AG04449 (cell line): ENCODE measurements at regions not wholly inside any gene's neighbourhood (a gene's known extent, or its start where the extent isn't known, plus 50 kb on each side); places are given as distances from the start of the nearest gene placed in this dataset.

Experiments
- CTCF ChIA-PET: fragments of 350-600 bp; formaldehyde crosslinking; extraction: SDS; loops from one replicate; lab custom pipeline; 2021; ENCODE audit warnings: antibody characterized with exemption; lab: Yijun Ruan, JAX
- POLR2A ChIA-PET: fragments of 400-600, 350-600 bp; formaldehyde crosslinking; extraction: SDS; loops from one replicate; lab custom pipeline; 2020; ENCODE audit warnings: antibody characterized with exemption, inconsistent platforms; lab: Yijun Ruan, JAX
- DNase-seq: peaks from one replicate; pipeline ENCODE4 v3.0.0-alpha.2; 2010; ENCODE audit warnings: low read depth, low spot score
- H3K4me3 ChIP-seq: 2 replicates; pipeline ENCODE4 v1.5.1; 2011; ENCODE audit warnings: low read depth, mild to moderate bottlenecking, control low read depth, low read length
- TF ChIP-seq, protein P1 (sequence below): IDR thresholded peaks from one replicate; pipeline ENCODE4 v1.5.1; 2011; ENCODE audit warnings: mild to moderate bottlenecking, moderate library complexity, low read length, control low read depth, inconsistent platforms; ENCODE audit not compliant: insufficient read depth; ENCODE audit errors: missing control alignments

DNA sequence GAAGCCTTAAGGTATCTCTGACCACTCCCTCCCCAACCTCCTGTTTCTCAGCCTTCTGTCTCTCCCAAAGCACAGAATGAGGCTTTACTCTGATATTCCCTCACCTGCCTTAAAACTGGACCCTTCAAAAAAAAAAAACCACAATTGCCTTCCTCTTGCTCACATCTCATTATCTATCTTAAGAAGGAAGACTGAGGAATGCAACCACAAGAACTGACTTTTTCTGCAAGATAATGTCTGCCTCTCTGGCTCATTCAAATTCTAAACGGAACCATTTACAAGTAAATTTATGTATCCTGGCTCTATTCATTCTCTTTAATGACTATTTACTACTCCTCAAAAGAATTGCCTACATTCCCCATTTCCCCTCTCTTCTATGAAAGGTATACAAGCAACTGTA, 545.5 kb upstream of the HTR2C start:
- CTCF ChIA-PET, result no interaction called here
- no peak overlapping the region for H3K4me3 ChIP-seq
- TF ChIP-seq, protein P1, sequence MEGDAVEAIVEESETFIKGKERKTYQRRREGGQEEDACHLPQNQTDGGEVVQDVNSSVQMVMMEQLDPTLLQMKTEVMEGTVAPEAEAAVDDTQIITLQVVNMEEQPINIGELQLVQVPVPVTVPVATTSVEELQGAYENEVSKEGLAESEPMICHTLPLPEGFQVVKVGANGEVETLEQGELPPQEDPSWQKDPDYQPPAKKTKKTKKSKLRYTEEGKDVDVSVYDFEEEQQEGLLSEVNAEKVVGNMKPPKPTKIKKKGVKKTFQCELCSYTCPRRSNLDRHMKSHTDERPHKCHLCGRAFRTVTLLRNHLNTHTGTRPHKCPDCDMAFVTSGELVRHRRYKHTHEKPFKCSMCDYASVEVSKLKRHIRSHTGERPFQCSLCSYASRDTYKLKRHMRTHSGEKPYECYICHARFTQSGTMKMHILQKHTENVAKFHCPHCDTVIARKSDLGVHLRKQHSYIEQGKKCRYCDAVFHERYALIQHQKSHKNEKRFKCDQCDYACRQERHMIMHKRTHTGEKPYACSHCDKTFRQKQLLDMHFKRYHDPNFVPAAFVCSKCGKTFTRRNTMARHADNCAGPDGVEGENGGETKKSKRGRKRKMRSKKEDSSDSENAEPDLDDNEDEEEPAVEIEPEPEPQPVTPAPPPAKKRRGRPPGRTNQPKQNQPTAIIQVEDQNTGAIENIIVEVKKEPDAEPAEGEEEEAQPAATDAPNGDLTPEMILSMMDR, result no peak
- no peak for DNase-seq
- POLR2A ChIA-PET, result no interaction called here

DNA sequence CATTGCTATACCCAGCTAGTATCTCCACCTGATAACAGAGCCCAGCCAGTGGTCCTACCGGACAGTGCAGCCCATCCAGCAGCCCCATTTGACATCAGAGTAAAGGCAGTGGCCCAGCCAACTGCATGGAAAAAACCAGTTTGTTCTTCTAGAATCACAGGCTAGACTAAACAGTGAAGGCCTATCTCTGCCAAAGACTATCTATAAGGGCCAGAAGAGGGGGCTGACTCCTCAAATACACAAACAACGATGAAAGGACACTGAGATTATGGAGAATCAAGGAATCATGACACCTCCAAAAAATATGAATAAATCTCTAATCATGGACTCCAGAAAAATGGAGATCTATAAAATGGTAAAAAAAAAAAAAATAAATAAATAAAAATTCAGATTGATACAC, 546.4 kb upstream of the HTR2C start:
- ChIA-PET CTCF (no interaction called here), POLR2A (no interaction called here)
- no peak overlapping the region for H3K4me3 ChIP-seq
- TF ChIP-seq, protein P1, result no peak
- no peak for DNase-seq

DNA sequence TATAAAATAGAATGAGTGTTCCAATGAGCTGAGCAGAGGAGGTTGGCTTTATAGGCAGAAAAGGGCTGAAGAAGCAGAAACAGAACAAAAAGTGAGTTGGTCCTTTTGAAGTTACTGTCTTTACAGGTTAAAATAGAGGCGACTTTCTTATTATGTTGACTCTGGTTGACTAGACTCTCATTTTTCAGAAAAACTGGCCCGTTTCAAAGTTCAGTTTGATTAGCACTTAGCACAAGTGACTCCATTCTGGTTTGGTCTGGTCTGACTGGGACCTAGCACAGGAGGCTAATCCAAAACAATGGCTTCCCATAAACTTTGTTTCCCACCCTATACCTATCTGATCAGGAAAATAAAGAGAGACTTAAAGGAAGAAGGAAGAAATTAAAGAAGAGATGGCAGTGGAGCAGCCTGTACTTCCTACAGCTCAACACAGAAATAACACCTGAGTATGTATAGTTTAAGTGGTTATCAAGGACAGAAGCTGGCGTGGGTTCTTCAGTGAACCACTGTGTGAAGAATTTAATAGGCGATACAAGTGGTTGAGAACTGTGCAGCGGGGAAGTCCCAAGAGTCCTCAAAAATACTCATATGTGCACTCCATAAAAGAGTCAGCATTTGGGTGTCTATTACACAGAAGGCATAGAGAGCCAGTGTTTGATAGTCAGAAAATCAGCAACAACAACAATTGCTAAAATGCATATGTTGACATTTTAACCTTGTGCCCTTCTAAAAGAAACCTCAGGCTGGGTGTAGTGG, 554.8 kb upstream of the HTR2C start:
- H3K4me3 ChIP-seq, result no peak overlapping the region
- POLR2A ChIA-PET, result no interaction called here
- no peak for DNase-seq
- CTCF ChIA-PET, result no interaction called here
- TF ChIP-seq, protein P1, result no peak

DNA sequence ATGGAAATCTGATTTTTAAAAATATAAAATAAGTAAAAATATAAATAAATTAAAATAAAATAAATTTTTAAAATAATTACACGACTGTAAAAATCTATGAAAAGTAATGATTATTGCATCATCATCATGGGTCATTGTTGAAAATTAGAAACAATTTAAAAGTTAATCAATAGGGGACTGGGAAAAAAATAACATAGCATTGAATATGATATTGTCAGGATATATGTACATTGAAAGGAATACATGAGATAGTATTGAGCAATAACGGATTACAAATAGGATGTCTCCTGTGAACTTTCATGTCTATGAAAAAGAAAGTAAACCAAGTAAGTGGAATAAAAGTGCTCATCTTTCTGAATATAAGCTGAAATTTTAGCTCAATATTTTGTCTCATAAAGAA, 566.8 kb upstream of the HTR2C start:
- ChIA-PET CTCF (no interaction called here), POLR2A (no interaction called here)
- no peak overlapping the region for H3K4me3 ChIP-seq
- no peak for DNase-seq
- TF ChIP-seq, protein P1, result no peak

DNA sequence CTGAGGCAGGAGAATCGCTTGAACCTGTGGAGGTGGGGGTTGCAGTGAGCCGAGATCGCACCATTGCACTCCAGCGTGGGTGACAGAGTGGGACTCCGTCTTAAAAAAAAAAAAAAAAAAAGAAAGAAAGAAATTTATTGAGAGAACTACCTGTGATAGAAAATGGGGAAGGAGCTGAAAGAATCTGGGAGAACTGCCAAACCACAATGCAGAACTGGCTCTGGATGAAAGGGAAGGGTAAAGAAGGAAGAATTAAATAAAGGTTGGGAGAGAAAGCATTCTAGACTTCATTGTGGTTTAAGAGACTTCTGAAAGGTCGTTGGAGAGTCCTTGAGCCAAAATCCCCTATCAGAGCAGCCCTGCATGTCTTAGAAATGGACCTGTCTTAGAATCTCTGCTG, 567.9 kb upstream of the HTR2C start:
- no peak overlapping the region for H3K4me3 ChIP-seq
- no peak for DNase-seq
- TF ChIP-seq, protein P1, result no peak
- CTCF ChIA-PET, result no interaction called here
- POLR2A ChIA-PET, result no interaction called here

DNA sequence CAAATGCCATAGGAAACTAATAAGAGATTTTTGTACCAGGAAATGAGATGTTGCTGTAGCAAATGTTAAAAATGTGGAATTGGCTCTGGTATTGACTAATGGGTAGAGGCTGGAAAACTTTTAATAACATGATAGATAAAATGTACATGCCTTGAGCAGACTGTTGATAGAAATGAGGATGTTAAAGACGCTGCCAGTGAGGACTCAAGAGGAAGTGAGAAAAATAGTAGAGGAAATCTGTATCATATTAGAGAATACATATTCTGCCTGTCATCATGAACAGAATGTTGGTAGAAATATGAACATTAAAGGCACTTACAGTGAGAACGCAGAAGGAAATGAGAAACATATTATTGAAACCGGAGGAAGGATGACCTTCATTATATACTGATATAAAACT, 577.2 kb upstream of the HTR2C start:
- no peak overlapping the region for H3K4me3 ChIP-seq
- POLR2A ChIA-PET, result no interaction called here
- DNase-seq, result no peak
- TF ChIP-seq, protein P1, result no peak
- CTCF ChIA-PET, result no interaction called here
